SH-SY5Y (cell line): ENCODE measurements at regions not wholly inside any gene's neighbourhood (a gene's known extent, or its start where the extent isn't known, plus 50 kb on each side); places are given as distances from the start of the nearest gene placed in this dataset.

ENCODE experiments used
- GATA2 ChIP-seq: IDR thresholded peaks from 2 replicates; pipeline ENCODE4 v1.6.1; 2011; ENCODE audit warnings: mild to moderate bottlenecking, low read depth, low read length
- GATA3 ChIP-seq: IDR thresholded peaks from 2 replicates; pipeline ENCODE4 v1.6.1; 2011; ENCODE audit warnings: low read depth, mild to moderate bottlenecking, low read length, moderate library complexity

GRCh38 chr3:14288177-14288788, 109.7 kb downstream of the LSM3 start:
- no peak for TF ChIP-seq GATA2
- no peak for TF ChIP-seq GATA3
